H1 (cell line): ENCODE measurements at regions not wholly inside any gene's neighbourhood (a gene's known extent, or its start where the extent isn't known, plus 50 kb on each side); places are given as distances from the start of the nearest gene placed in this dataset.
"Not testable (repeated sequence)": the region's sequence is repeated elsewhere in the genome, so short reads cannot be mapped to it uniquely, and the experiment has no call there.

ENCODE experiments used
- EZH2 ChIP-seq: fragments of 200-600 bp; sonication (generic); IDR thresholded peaks from 2 replicates; pipeline ENCODE4 v1.7.1; 2012; ENCODE audit warnings: low read depth, mild to moderate bottlenecking, moderate library complexity, low read length, inconsistent platforms; ENCODE audit not compliant: severe bottlenecking
- HDAC2 ChIP-seq, 2 experiments: fragments of 300-600 bp in 1 of 2; sonication (generic) in 1 of 2; IDR thresholded peaks; 2 replicates each; pipeline ENCODE4 v1.6.1; 2011 to 2012; ENCODE audit warnings: low read depth in 2 of 2, low read length in 2 of 2, mild to moderate bottlenecking in 2 of 2, moderate library complexity in 2 of 2, borderline replicate concordance in 1 of 2, inconsistent platforms in 1 of 2
- POLR2A ChIP-seq, 2 experiments: IDR thresholded peaks; 1 replicate in 1 of 2; 2 replicates in 1 of 2; pipeline ENCODE4 v1.6.1; 2011; ENCODE audit warnings: low read depth in 2 of 2, low read length in 2 of 2, mild to moderate bottlenecking in 2 of 2; ENCODE audit errors: control extremely low read depth in 1 of 2
- SAP30 ChIP-seq: fragments of 300-600 bp; sonication (generic); IDR thresholded peaks from 2 replicates; pipeline ENCODE4 v1.7.1; 2012; ENCODE audit warnings: low read length, moderate library complexity, mild to moderate bottlenecking, inconsistent platforms; ENCODE audit not compliant: insufficient read depth, insufficient replicate concordance
- SIN3A ChIP-seq, 2 experiments: IDR thresholded peaks in 1 of 2; conservative IDR thresholded peaks in 1 of 2; 2 replicates each; pipeline ENCODE4 v1.6.1; 2011 to 2012; ENCODE audit warnings: low read length in 2 of 2, improper control_type of control experiment in 1 of 2, low read depth in 1 of 2, mild to moderate bottlenecking in 1 of 2
- SP2 ChIP-seq: IDR thresholded peaks from 2 replicates; pipeline ENCODE4 v1.6.1; 2012; ENCODE audit warnings: mild to moderate bottlenecking, low read length, inconsistent platforms
- TEAD4 ChIP-seq: IDR thresholded peaks from 2 replicates; pipeline ENCODE4 v1.6.1; 2012; ENCODE audit warnings: low read depth, low read length, inconsistent platforms, mixed read lengths

DNA sequence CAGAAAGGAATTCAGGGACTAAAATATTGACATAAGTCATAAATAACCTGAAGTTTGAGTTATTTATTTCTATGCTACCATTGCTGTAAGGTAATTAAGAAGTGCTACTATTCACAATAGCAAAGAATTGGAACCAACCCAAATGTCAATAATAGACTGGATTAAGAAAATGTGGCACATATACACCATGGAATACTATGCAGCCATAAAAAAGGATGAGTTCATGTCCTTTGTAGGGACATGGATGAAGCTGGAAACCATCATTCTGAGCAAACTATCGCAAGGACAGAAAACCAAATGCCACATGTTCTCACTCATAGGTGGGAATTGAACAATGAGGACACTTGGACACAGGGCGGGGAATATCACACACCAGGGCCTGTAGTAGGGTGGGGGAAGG, 77.9 kb upstream of the FAM204A start:
- TF ChIP-seq SAP30; EZH2; SP2; POLR2A (IDR thresholded peaks at IDR 0.05; ENCODE audit: control extremely low read depth in 1 of 2, low read depth in 2 of 2, low read length in 2 of 2); TEAD4; HDAC2 (IDR thresholded peaks at IDR 0.05; ENCODE audit: borderline replicate concordance in 1 of 2, low read depth in 2 of 2, low read length in 2 of 2); SIN3A (conservative IDR thresholded peaks at IDR 0.05 in 1 of 2, IDR thresholded peaks at IDR 0.05 in 1 of 2; ENCODE audit: low read depth in 1 of 2, low read length in 2 of 2): not testable (repeated sequence)
